Tibial nerve (tissue), 3 donors: ENCODE measurements at regions not wholly inside any gene's neighbourhood (a gene's known extent, or its start where the extent isn't known, plus 50 kb on each side); places are given as distances from the start of the nearest gene placed in this dataset.

Source experiments
- POLR2A ChIP-seq, 2 donors: fragments of 450-650 bp; IDR thresholded peaks; one replicate each; pipeline ENCODE4 v1.6.1; 2017; ENCODE audit warnings: antibody characterized with exemption in 2 of 2, mild to moderate bottlenecking in 2 of 2, moderate library complexity in 2 of 2
- TF ChIP-seq, protein P1 (sequence below), 5 experiments: fragments of 200-600 bp in 3 of 5; fragments of 450-650 bp in 2 of 5; sonication (generic) in 3 of 5; IDR thresholded peaks; one replicate each; pipeline ENCODE4 v1.5.1; 2016 to 2019; ENCODE audit warnings: antibody characterized with exemption in 5 of 5, mild to moderate bottlenecking in 3 of 5, moderate library complexity in 2 of 5

DNA sequence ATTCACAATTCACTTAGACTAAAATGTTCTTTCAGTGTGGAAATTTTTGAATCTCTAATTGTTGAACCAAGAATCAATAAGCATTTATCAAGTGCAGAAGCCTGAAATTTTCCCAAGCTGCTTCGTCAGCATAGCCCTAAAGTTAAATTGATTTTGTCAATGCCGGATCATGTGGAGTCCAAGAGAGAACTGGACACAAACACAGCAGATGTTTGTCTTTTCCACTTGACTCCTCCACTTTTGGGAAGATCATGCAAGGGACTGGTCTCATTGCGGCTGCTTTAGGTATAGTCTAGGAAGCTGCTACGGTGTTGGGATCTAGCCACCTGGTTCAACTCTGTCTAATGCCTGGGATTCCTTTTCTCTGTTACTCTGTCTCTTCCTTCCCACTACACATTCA, 95.7 kb downstream of the CYB561 start:
- TF ChIP-seq, protein P1, sequence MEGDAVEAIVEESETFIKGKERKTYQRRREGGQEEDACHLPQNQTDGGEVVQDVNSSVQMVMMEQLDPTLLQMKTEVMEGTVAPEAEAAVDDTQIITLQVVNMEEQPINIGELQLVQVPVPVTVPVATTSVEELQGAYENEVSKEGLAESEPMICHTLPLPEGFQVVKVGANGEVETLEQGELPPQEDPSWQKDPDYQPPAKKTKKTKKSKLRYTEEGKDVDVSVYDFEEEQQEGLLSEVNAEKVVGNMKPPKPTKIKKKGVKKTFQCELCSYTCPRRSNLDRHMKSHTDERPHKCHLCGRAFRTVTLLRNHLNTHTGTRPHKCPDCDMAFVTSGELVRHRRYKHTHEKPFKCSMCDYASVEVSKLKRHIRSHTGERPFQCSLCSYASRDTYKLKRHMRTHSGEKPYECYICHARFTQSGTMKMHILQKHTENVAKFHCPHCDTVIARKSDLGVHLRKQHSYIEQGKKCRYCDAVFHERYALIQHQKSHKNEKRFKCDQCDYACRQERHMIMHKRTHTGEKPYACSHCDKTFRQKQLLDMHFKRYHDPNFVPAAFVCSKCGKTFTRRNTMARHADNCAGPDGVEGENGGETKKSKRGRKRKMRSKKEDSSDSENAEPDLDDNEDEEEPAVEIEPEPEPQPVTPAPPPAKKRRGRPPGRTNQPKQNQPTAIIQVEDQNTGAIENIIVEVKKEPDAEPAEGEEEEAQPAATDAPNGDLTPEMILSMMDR (IDR thresholded peaks at IDR 0.05), result no peak
- TF ChIP-seq POLR2A (IDR thresholded peaks at IDR 0.05), result no peak
